MCF 10A (cell line): ENCODE measurements at regions not wholly inside any gene's neighbourhood (a gene's known extent, or its start where the extent isn't known, plus 50 kb on each side); places are given as distances from the start of the nearest gene placed in this dataset.
"Not testable (repeated sequence)": the region's sequence is repeated elsewhere in the genome, so short reads cannot be mapped to it uniquely, and the experiment has no call there.

Source experiments
- BruUV-seq: library from RNA; stranded (reverse); fragments of 400-500 nt; replicated peaks from 2 replicates; lab custom pipeline; 2021; lab: Mats Ljungman, UMichigan
- CTCF ChIA-PET: fragments of 300-600 bp; sonication (Branson Sonifier 250); formaldehyde crosslinking; extraction: SDS; loops from one replicate; lab custom pipeline; 2021; ENCODE audit warnings: antibody characterized with exemption, inconsistent platforms; lab: Yijun Ruan, JAX
- POLR2A ChIA-PET: fragments of 300-600, 350-650 bp; sonication (Branson Sonifier 250); formaldehyde crosslinking; extraction: SDS; loops from one replicate; lab custom pipeline; 2020; ENCODE audit warnings: antibody characterized with exemption, inconsistent platforms; lab: Yijun Ruan, JAX
- DNase-seq: peaks from one replicate; pipeline ENCODE4 v3.0.0-alpha.2; 2018; ENCODE audit not compliant: unreplicated experiment
- H3K27ac Mint-ChIP-seq: one replicate; pipeline ENCODE4 v1.8.0; 2022; ENCODE audit warnings: mild to moderate bottlenecking, low read depth, mixed read lengths; ENCODE audit not compliant: unreplicated experiment
- H3K27me3 Mint-ChIP-seq: one replicate; pipeline ENCODE4 v1.8.0; 2022; ENCODE audit warnings: mixed read lengths; ENCODE audit not compliant: insufficient read depth, unreplicated experiment
- H3K36me3 Mint-ChIP-seq: one replicate; pipeline ENCODE4 v1.8.0; 2022; ENCODE audit warnings: mild to moderate bottlenecking, moderate library complexity, mixed read lengths; ENCODE audit not compliant: insufficient read depth, unreplicated experiment
- H3K4me1 Mint-ChIP-seq: one replicate; pipeline ENCODE4 v1.8.0; 2022; ENCODE audit warnings: mixed read lengths; ENCODE audit not compliant: insufficient read depth, unreplicated experiment
- H3K4me3 Mint-ChIP-seq: one replicate; pipeline ENCODE4 v1.8.0; 2022; ENCODE audit warnings: mild to moderate bottlenecking, moderate library complexity, mixed read lengths; ENCODE audit not compliant: unreplicated experiment
- H3K9me3 Mint-ChIP-seq: one replicate; pipeline ENCODE4 v1.8.0; 2022; ENCODE audit warnings: mixed read lengths; ENCODE audit not compliant: unreplicated experiment
- intact Hi-C: fragments of 100-400 bp; cut with micrococcal nuclease; formaldehyde crosslinking; loops from 2 replicates; pipeline ENCODE4 v1.14.1; 2022
- TF ChIP-seq, protein P1 (sequence below): fragments of 200-600 bp; IDR thresholded peaks from one replicate; pipeline ENCODE4 v1.8.0; 2022; ENCODE audit warnings: antibody characterized with exemption, mild to moderate bottlenecking; ENCODE audit not compliant: unreplicated experiment

DNA sequence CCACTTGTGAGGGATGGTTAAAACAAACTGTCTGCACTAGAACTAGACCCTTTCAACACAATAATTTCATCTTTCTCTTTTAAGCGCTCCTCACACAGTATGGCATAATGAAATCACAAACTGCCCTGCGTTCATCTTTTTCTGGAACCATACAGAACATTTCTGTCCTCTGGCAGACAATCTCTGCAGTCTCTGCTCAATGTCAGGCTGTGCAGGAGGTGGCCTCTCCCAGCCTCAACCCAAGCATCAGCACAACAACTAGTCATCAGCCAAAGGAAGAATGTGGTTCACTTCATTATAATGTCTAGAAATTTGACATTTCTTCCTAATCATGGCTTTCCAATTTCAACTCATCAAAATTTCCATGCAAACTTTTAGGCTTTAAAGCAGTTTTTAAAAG lies 125.1 kb upstream of the STARD13 start:
- Mint-ChIP-seq H3K27ac (no peak overlapping the region), H3K27me3 (no peaks in the 10 kb centered on the region), H3K4me3 (no peak overlapping the region), H3K36me3 (no peaks in the 10 kb centered on the region), H3K4me1 (no peaks in the 10 kb centered on the region), H3K9me3 (no peaks in the 10 kb centered on the region)
- POLR2A ChIA-PET, result no interaction called here
- TF ChIP-seq, protein P1, sequence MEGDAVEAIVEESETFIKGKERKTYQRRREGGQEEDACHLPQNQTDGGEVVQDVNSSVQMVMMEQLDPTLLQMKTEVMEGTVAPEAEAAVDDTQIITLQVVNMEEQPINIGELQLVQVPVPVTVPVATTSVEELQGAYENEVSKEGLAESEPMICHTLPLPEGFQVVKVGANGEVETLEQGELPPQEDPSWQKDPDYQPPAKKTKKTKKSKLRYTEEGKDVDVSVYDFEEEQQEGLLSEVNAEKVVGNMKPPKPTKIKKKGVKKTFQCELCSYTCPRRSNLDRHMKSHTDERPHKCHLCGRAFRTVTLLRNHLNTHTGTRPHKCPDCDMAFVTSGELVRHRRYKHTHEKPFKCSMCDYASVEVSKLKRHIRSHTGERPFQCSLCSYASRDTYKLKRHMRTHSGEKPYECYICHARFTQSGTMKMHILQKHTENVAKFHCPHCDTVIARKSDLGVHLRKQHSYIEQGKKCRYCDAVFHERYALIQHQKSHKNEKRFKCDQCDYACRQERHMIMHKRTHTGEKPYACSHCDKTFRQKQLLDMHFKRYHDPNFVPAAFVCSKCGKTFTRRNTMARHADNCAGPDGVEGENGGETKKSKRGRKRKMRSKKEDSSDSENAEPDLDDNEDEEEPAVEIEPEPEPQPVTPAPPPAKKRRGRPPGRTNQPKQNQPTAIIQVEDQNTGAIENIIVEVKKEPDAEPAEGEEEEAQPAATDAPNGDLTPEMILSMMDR, result no peak
- CTCF ChIA-PET, result no interaction called here
- no peak for DNase-seq
- BruUV-seq, result no TSS peak
- intact Hi-C loops, result no loop called here

DNA sequence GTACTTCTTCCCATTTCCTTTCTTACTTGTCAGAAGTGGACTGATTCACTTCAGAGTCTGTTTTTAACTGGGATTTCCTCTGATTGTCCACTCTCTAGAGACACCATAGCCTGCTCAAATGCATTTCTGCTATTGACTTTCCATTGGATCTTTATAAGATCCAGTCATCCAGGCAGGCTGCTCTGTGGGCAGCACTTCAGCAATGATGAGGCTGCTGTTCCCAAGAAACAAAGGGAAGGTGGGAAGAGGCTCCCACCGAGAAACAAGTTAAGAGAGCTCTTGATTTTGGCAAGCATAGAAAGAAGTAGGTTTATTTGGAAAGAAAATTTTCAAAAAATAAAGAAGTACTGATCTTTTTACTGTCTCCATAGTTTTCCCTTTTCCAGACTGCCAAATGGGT lies 125.8 kb upstream of the STARD13 start:
- Mint-ChIP-seq H3K4me3 (no peak overlapping the region), H3K36me3 (no peaks in the 10 kb centered on the region), H3K4me1 (no peaks in the 10 kb centered on the region), H3K27ac (no peak overlapping the region), H3K9me3 (no peaks in the 10 kb centered on the region), H3K27me3 (no peaks in the 10 kb centered on the region)
- TF ChIP-seq, protein P1, result no peak
- POLR2A ChIA-PET, result no interaction called here
- intact Hi-C loops, result no loop called here
- CTCF ChIA-PET, result no interaction called here
- no TSS peak for BruUV-seq
- no peak for DNase-seq

DNA sequence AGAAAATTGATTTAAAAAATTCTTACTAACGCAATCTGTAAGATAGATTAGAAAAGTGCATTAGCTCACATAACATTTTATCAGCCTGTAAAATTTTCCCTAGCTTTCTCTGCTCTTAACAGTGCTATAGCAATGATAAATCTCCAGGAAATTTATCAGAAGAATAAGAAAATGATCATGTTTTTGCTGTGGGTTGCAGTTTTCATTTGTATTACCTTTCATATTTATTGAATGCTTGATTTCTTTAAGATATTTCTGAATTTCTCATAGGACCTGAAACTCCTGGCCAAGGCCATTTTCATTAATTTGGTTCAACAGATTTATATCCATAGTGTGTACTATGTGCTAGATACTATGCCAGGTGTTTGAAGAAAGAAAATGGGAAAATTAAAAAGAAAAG lies 130.3 kb upstream of the STARD13 start:
- intact Hi-C loops, result no loop called here
- CTCF ChIA-PET, result interaction anchor here (1.0 kb wide), 1 partner anchor 127 kb away, joined by 4 read pairs; no protein-coding TSS in a partner anchor
- Mint-ChIP-seq H3K36me3 (no peaks in the 10 kb centered on the region), H3K9me3 (no peaks in the 10 kb centered on the region), H3K4me1 (no peaks in the 10 kb centered on the region), H3K27me3 (no peaks in the 10 kb centered on the region), H3K27ac (no peak overlapping the region), H3K4me3 (no peak overlapping the region)
- BruUV-seq, result no TSS peak
- TF ChIP-seq, protein P1, result no peak
- POLR2A ChIA-PET, result no interaction called here
- no peak for DNase-seq

DNA sequence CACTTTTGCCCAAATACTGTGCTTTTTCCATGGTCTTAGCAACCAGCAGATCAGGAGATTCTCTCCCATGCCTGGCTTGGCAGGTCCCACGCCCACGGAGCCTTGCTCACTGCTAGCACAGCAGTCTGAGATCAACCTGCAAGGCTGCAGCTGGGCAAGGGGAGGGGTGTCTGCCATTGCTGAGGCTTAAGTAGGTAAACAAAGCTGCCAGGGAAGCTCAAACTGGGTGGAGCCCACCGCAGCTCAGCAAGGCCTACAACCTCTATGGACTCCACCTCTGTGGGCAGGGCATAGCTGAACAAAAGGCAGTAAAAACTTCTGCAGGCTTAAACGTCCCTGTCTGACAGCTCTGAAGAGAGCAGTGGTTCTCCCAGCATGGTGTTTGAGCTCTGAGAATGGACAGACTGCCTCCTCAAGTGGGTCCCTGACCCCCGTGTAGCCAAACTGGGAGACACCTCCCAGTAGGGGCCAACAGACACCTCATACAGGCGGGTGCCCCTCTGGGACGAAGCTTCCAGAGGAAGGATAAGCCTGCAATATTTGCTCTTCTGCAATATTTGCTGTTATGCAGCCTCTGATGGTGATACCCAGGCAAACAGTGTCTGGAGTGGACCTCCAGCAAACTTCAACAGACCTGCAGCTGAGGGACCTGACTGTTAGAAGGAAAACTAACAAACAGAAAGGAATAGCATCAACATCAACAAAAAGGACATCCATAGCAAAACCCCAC lies 132.8 kb upstream of the STARD13 start:
- BruUV-seq, CTCF ChIA-PET, DNase-seq, H3K4me3 Mint-ChIP-seq, POLR2A ChIA-PET, H3K36me3 Mint-ChIP-seq, intact Hi-C loops, H3K9me3 Mint-ChIP-seq, H3K27ac Mint-ChIP-seq, H3K4me1 Mint-ChIP-seq, H3K27me3 Mint-ChIP-seq: not testable (repeated sequence)

DNA sequence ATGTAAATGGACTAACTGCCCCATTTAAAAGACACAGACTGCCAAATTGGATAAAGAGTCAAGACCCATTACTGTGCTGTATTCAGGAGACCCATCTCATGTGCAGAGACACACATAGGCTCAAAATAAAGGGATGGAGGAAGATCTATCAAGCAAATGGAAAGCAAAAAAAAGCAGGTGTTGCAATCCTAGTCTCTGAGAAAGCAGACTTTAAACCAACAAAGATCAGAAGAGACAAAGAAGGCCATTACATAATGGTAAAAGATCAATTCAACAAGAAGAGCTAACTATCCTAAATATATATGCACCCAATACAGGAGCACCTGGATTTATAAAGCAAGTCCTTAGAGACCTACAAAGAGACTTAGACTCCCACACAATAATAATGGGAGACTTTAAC lies 134.6 kb upstream of the STARD13 start:
- H3K27ac Mint-ChIP-seq, H3K36me3 Mint-ChIP-seq, H3K27me3 Mint-ChIP-seq, intact Hi-C loops, POLR2A ChIA-PET, H3K4me3 Mint-ChIP-seq, BruUV-seq, DNase-seq, H3K9me3 Mint-ChIP-seq, H3K4me1 Mint-ChIP-seq: not testable (repeated sequence)
- CTCF ChIA-PET, result interaction anchor here (0.8 kb wide), 1 partner anchor 18 kb away, joined by 3 read pairs; no protein-coding TSS in a partner anchor
